ENCODE measurements at regions not wholly inside any gene's neighbourhood (a gene's known extent, or its start where the extent isn't known, plus 50 kb on each side); places are given as distances from the start of the nearest gene placed in this dataset.
A peak's percentile ranks its signal among the peaks of the same experiment; 100 is the strongest.

DNA sequence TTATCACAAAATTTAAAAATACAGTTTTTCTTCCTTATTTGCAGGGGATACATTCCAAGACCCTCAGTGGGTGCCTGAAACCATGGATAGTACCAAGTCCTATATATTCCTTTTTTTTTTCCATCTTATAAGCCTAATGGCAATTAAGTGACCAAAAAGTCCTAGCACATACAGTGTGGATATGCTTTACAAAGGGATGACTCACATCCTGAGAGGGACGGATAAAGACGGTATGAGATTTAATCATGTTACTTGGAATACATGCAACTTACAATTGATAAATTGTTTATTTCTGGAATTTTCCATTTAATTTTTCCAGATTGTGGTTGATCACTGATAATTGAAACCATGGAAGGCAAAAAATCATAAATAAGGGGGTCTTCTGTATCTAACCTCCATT is 181.2 kb upstream of the BRINP3 start:
- WGBS, 2 experiments (ENCODE audit: extremely low coverage in 2 of 2, insufficient read length in 1 of 2) = no CpG with 5 or more reads among the region's 2 CpGs
- intact Hi-C loops (cut with micrococcal nuclease) (no loop called here), dilution Hi-C loops (cut with HindIII; ENCODE audit: low sequenced_read_pairs, unreplicated experiment) (no loop called here), in situ Hi-C loops (cut with MboI; ENCODE audit: low sequenced_read_pairs) (no loop called here)
- Histone ChIP-seq H2BK15ac (ENCODE audit: low read depth, low read length) (no peak overlapping the region), H3K14ac (replicated peaks; ENCODE audit: low read depth, low read length) (no peak overlapping the region), H2BK20ac (ENCODE audit: low read depth, low read length) (no peak overlapping the region), H3K4me1 (ENCODE audit: control insufficient read depth, insufficient read depth, low read length) (no peaks in the 10 kb centered on the region), H3K9ac (ENCODE audit: low read depth, low read length) (no peak overlapping the region), H3K4me3 (ENCODE audit: insufficient read depth, low read depth, low read length) (no peak overlapping the region), H4K20me1 (ENCODE audit: insufficient read depth, low read length) (no peaks in the 10 kb centered on the region), H2BK120ac (ENCODE audit: low read depth, low read length) (no peak overlapping the region), H2AK9ac (replicated peaks; ENCODE audit: low read depth, low read length, poor library complexity) (no peak overlapping the region), H3K27me3 (ENCODE audit: control insufficient read depth, insufficient read depth, low read length) (no peaks in the 10 kb centered on the region), H2BK5ac (ENCODE audit: low read depth, low read length, poor library complexity, severe bottlenecking) (no peak overlapping the region), H4K8ac (ENCODE audit: low read depth in 2 of 2, low read length in 2 of 2) (no peak overlapping the region), H2AFZ (replicated peaks; ENCODE audit: low read length, poor library complexity) (no peak overlapping the region), H3K36me3 (ENCODE audit: control insufficient read depth, insufficient read depth, low read length) (no peaks in the 10 kb centered on the region), H2AK5ac (ENCODE audit: low read depth, low read length) (no peak overlapping the region), H3K27ac (ENCODE audit: insufficient read depth, low read length) (no peak overlapping the region), H3K4me2 (ENCODE audit: low read depth, low read length) (no peak overlapping the region), H3K4ac (ENCODE audit: low read depth, low read length) (no peak overlapping the region), H3K79me1 (ENCODE audit: low read depth in 1 of 2, low read length in 2 of 2) (no peaks in the 10 kb centered on the region), H3K9me3 (ENCODE audit: control insufficient read depth, insufficient read depth, low read length) (no peaks in the 10 kb centered on the region), H3K56ac (ENCODE audit: extremely low read depth, insufficient read depth, low read length) (no peak overlapping the region), H4K5ac (ENCODE audit: low read depth, low read length) (no peak overlapping the region), H3K18ac (ENCODE audit: low read depth, low read length) (no peak overlapping the region), H4K91ac (ENCODE audit: insufficient read depth, low read depth, low read length) (no peak overlapping the region), H3K23ac (ENCODE audit: low read depth, low read length) (no peak overlapping the region), H3K9me1 (ENCODE audit: insufficient read depth, low read length) (no peaks in the 10 kb centered on the region)
- ChIA-PET POLR2A (ENCODE audit: unreplicated experiment) (no interaction called here), CTCF (no interaction called here)
- no TSS peak for BruUV-seq (replicated peaks)
- TF ChIP-seq BHLHE40 (IDR thresholded peaks at IDR 0.05; ENCODE audit: low read depth, low read length) = no peak
- DNase-seq = peak; percentile 12
- ATAC-seq (ENCODE audit: low read depth) = no peak

Measured in IMR-90 (cell line).